ENCODE measurements at regions not wholly inside any gene's neighbourhood (a gene's known extent, or its start where the extent isn't known, plus 50 kb on each side); places are given as distances from the start of the nearest gene placed in this dataset.

DNA sequence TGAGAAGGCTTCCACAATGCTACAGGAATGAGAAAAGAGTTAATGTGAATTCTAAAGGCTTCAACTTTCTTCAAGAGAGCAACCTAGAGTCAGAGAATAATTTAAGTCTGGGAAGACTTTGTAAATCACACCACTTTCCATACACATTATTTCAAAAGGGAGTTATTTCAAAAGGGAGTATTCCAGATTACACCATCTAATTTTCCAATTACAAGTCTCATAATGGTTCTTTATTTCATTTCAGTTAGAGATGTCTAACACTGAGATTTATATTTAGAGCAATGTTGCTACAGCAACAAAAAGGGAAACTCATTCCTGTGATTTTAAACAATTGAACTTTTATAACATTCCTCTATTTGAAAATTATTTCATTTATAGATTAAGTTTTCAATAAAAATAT is 98.8 kb upstream of the DST start:
- ATAC-seq (ENCODE audit: insufficient read depth, low FRiP score) = no peak
- TF ChIP-seq CTCF (IDR thresholded peaks at IDR 0.05; ENCODE audit: control extremely low read depth, extremely low read depth) = no peak
- Histone ChIP-seq H3K4me1 (ENCODE audit: control insufficient read depth in 5 of 5, insufficient read depth in 5 of 5, low read length in 5 of 5) (peaks cover 0 to 11% (median 2%) of the 10 kb centered on the region in 5 donors), H3K4me3 (no peak overlapping the region), H3K9me3 (ENCODE audit: control insufficient read depth in 4 of 4, insufficient read depth in 3 of 4, low read length in 3 of 4) (no peaks in the 10 kb centered on the region), H3K9ac (ENCODE audit: insufficient read depth in 1 of 2, low read length in 2 of 2) (no peak overlapping the region), H3K27me3 (ENCODE audit: control insufficient read depth in 3 of 3, insufficient read depth in 3 of 3, low read length in 2 of 3) (no peaks in the 10 kb centered on the region), H3K36me3 (ENCODE audit: control insufficient read depth in 4 of 4, insufficient read depth in 4 of 4, low read length in 4 of 4) (no peaks in the 10 kb centered on the region), H3K27ac (ENCODE audit: low read depth in 1 of 2, low read length in 1 of 2) (no peak overlapping the region)
- peak in 1 of 3 donors; percentile 25 for DNase-seq

- Histone ChIP-seq H3K27me3 (ENCODE audit: control insufficient read depth in 3 of 3, insufficient read depth in 3 of 3, low read length in 2 of 3) (no peaks in the 10 kb centered on the region), H3K9me3 (ENCODE audit: control insufficient read depth in 4 of 4, insufficient read depth in 3 of 4, low read length in 3 of 4) (no peaks in the 10 kb centered on the region), H3K4me3 (no peak overlapping the region), H3K27ac (ENCODE audit: low read depth in 1 of 2, low read length in 1 of 2) (peak overlapping the region; percentile 17 to 30), H3K36me3 (ENCODE audit: control insufficient read depth in 4 of 4, insufficient read depth in 4 of 4, low read length in 4 of 4) (no peaks in the 10 kb centered on the region), H3K9ac (ENCODE audit: insufficient read depth in 1 of 2, low read length in 2 of 2) (no peak overlapping the region), H3K4me1 (ENCODE audit: control insufficient read depth in 5 of 5, insufficient read depth in 5 of 5, low read length in 5 of 5) (peaks cover 0 to 11% (median 2%) of the 10 kb centered on the region in 5 donors)
- DNase-seq = no peak
- no peak for ATAC-seq (ENCODE audit: insufficient read depth, low FRiP score)
- WGBS, 2 donors = 98 to 100% methylated on average over 8 of the region's 8 CpGs
- no peak for TF ChIP-seq CTCF (IDR thresholded peaks at IDR 0.05; ENCODE audit: control extremely low read depth, extremely low read depth)
Measured at GRCh38 chr6:56739836-56740815, 97.4 kb upstream of the DST start.

DNA sequence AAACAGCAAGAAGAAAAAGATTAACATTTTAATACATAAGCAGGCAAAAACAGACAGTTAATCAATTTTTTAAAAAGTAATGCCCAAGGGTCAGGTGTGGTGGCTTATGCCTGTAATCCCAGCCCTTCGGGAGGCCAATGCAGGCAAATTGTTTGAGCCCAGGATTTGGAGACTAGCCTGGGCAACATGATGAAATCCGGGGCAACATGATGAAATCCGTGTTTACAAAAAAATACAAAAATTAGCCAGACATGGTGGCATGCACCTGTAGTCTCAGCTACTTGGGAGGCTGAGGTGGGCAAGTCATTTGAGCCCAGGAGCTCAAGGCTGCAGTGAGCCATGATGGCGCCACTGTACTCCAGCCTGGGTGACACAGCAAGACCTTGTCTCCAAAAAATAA is 94.1 kb upstream of the DST start:
- no peak overlapping the region for H3K4me3 ChIP-seq
- no peaks in the 10 kb centered on the region for H3K9me3 ChIP-seq (ENCODE audit: control insufficient read depth in 4 of 4, insufficient read depth in 3 of 4, low read length in 3 of 4)
- TF ChIP-seq CTCF (IDR thresholded peaks at IDR 0.05; ENCODE audit: control extremely low read depth, extremely low read depth) = no peak
- no peak for ATAC-seq (ENCODE audit: insufficient read depth, low FRiP score)
- 94 to 96% methylated on average over 4 of the region's 4 CpGs for WGBS, 2 donors
- no peak overlapping the region for H3K9ac ChIP-seq (ENCODE audit: insufficient read depth in 1 of 2, low read length in 2 of 2)
- no peak for DNase-seq
- peaks cover 0 to 4% (median 0%) of the 10 kb centered on the region in 4 donors for H3K36me3 ChIP-seq (ENCODE audit: control insufficient read depth in 4 of 4, insufficient read depth in 4 of 4, low read length in 4 of 4)
- H3K27me3 ChIP-seq (ENCODE audit: control insufficient read depth in 3 of 3, insufficient read depth in 3 of 3, low read length in 2 of 3) = no peaks in the 10 kb centered on the region
- H3K27ac ChIP-seq (ENCODE audit: low read depth in 1 of 2, low read length in 1 of 2) = no peak overlapping the region
- H3K4me1 ChIP-seq (ENCODE audit: control insufficient read depth in 5 of 5, insufficient read depth in 5 of 5, low read length in 5 of 5) = peaks cover 0 to 10% (median 4%) of the 10 kb centered on the region in 5 donors
